HG02610 (cell line): ENCODE measurements at regions not wholly inside any gene's neighbourhood (a gene's known extent, or its start where the extent isn't known, plus 50 kb on each side); places are given as distances from the start of the nearest gene placed in this dataset.

Experiments
- ATAC-seq: cut with Tn5 transposase; IDR thresholded peaks from one replicate; pipeline ENCODE4 v1.9.1; 2021; ENCODE audit warnings: mild to moderate bottlenecking, moderate library complexity; ENCODE audit not compliant: unreplicated experiment

DNA sequence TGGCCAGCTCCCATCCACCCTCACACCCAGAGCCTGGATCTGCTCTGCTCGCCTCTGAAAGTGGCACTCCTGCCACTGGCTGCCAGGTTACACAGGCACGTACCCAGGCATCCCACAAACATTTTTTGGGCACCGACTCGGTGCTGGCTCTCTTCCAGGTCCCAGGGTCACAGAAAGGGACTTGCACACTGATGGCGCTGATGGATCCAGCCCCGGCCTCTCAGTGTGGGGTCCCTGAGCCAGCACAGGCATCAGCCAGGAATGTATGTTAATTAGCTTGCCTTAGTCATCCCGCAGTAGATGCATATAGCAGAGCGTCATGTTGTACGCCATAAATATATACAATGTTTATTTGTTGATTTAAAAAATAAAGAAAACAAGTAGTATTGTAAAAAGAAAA is 537.2 kb downstream of the NPHP4 start:
- ATAC-seq: no peak

- ATAC-seq: no peak
These were observed 538.9 kb downstream of the NPHP4 start for GRCh38 chr1:5453347-5453746.

GRCh38 chr1:5451671-5452070 is 540.6 kb downstream of the NPHP4 start:
- ATAC-seq: no peak

DNA sequence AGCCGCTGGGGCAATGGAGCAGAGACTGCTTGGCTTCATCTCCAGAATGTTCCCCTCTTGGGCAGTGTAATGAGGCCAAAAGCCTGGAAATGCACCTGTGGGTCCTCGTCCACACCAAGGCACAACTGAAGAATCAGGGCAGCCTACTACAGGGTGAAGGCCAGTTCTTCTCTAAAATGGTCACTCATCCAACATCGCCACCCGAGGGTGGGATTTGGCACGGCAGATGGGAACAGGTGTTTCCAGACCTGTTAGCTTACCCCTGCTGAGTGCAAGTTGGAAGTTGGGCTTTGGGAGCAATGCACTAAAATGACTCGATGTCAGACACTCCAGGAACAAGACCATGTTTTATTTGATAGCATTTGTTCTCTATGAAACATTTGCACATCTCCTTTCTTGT is 543.7 kb downstream of the NPHP4 start:
- ATAC-seq: no peak

GRCh38 chr1:5447503-5447960 is 544.7 kb downstream of the NPHP4 start:
- no peak for ATAC-seq

- ATAC-seq: no peak
These were observed 547.8 kb downstream of the NPHP4 start for GRCh38 chr1:5444396-5444795.

DNA sequence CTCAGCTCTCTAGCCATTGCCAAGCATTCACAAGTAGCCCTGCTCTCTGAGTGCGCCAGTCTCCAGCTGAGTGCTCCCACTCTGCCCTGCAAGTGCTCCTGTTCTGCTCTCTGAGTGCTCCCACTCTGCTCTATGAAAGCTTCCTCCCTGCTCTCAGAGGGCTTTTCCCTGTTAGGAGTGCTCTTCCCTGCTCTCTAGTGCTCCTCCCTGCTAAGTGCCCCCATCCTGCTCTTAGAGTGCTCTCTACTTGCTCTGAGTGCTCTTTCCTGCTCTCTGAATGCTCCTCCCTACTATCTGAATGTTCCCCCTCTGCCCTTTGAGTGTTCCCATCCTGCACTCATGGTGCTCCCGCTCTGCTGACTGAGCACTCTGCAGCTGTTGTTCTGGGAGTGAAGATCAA is 555.4 kb downstream of the NPHP4 start:
- ATAC-seq: no peak

GRCh38 chr1:5435414-5435813 is 556.8 kb downstream of the NPHP4 start:
- ATAC-seq: no peak

- ATAC-seq: no peak
These were observed 559.8 kb downstream of the NPHP4 start for GRCh38 chr1:5432436-5432835.

DNA sequence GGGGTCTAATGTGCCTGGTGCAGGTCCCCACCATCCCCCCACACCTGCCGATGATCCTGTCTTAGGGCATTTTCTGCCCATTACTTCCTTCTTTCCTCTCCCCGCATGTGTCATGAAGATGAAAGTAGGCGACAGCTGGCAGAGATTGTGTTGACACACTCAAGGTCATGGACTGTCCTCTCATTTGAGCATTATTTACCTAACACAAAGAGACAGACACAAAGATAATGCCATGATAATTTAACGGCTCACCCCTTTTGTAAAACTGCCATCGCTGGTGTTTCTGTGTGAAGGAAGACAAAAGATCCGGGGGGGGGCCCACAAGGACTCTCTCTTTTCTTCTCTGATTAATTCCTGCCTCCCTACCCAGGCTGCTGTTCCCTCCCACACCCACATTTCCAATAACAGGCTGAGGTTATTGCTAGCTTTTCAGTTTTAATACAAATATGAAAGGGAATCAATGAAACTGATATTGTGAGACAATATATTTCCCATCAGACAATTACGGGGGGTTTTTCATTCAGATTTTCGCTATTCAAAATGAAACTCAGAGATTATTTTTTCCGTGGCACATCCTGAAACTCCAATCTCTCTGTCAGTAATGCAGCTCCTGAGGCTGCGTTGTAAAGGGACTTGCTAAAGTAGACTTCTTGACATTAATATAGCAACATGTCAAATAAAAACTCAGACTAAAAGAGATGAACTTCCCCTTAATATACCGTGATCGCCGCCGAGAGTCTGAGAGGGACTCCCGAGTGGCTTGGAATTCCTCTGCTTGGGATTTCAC is 561.1 kb downstream of the NPHP4 start:
- no peak for ATAC-seq

GRCh38 chr1:5430136-5430535 is 562.1 kb downstream of the NPHP4 start:
- ATAC-seq: no peak

DNA sequence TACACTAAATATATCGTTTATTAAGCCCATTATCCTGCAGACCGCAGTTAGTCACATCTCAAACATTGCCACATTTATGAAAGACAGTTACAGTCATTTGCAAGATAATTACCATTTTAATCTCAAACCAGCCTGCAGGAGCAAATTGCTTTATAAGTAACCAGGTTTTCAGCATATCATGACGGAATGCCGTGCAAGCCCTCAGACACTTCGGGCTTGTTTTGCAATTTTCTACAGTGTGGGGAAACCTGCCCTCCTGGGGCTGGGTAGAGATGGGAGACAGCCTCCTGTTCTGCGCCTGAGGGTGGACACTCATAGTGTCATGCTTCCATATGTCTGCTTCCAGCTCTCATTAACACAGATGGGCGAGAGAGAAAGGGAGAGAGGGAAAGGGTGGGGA is 563.9 kb downstream of the NPHP4 start:
- ATAC-seq: no peak

- ATAC-seq: no peak
These were observed 565.1 kb downstream of the NPHP4 start for GRCh38 chr1:5427026-5427613.

- no peak for ATAC-seq
These were observed 567.2 kb downstream of the NPHP4 start for GRCh38 chr1:5424802-5425703.

DNA sequence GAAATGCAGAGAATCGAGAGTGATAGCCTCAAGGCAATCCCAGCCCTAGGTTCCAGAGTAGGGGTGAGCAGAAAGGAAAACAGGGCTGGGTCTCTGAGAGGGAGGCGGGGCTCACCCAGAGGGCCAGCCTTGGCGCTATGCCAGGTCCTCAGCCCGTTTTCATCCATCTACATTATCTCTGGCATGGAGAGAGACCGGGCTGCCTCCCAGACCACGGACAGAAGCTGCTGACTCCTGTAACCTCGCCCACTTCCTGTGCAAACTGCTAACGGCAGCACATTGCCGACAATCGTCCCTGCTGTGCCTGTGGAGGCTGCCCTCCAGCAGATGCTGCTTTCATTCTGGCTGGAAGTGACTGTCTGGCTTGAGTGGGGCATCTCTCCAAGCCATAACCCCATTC is 569.1 kb downstream of the NPHP4 start:
- no peak for ATAC-seq

DNA sequence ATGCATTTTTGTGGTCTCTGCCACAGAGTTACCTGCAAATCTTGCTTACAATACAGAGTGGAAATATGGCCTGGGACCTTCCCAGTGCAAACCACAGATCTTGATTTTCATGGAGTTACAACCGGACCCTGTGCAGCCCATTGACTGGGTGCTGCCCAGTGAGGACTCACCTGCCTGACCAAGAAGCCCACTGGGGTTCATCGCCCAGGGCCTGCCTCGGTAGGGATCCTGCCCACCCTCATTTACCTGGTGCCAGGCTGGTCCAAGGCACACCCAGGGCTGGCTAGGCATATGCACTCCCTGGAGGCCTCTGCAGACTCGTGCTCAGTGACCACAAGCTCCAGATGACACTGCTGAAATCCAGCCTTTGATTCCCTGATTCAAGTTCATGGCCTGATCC is 572.7 kb downstream of the NPHP4 start:
- no peak for ATAC-seq

DNA sequence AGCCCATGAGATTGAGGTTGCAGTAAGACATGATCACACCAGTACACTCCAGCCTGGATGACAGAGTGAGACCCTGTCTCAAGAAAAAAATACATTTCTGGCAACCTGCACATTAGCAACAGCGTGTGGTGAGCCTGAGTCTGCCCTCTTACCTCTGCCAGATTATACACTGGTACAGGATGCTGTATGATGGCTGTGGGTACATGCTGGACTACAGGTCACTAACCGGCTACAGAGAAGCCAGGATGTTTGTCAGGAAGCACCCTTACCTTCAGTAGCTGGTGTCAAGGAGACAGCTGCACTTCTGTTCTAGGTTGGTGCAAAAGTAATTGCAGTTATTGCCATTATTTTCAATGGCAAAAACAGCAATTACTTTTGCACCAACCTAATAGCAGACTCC is 575.7 kb downstream of the NPHP4 start:
- no peak for ATAC-seq

- no peak for ATAC-seq
These were observed 576.6 kb downstream of the NPHP4 start for GRCh38 chr1:5415606-5416005.

DNA sequence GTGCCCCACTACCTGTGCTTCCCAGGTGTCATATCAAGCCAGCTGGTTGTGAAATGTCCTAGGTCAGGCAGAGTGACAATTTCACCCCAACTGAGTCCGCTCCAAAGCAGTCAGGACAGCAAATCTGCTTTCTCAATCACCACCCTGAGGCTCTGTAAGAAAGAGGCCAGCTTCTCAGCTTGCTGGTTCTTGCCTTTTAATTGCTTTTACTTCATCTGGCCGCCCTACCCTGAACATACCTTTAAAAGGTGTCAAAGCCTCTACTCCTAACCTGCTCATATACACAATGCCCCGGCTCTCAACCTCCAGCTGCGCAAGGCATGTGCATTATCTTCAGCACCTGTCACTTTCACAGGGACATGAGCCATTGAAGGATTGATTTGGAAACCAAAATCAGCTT is 581.6 kb downstream of the NPHP4 start:
- ATAC-seq: no peak

DNA sequence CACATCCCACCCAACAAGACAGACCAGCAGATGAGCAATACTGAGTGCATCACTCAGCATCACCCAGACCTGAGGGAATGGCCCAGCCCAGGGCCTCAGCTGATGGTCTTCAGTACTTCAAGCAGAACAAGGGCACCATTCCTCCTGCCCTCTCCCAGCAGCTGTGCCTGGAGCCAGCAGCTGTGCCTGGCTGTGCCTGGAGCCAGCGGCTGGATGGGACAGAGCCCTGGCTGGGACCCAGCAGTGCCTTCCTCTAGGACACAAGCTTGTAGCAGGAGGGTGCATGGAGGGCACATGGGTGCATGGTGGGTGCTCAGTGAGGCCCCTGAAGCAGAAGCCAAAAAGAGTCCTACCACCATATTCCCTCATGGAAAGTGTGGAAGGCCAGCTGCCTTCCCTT is 583.8 kb downstream of the NPHP4 start:
- ATAC-seq: no peak

GRCh38 chr1:5405263-5405662 is 587.0 kb downstream of the NPHP4 start:
- ATAC-seq: no peak
